GM12892 (cell line): ENCODE measurements at regions not wholly inside any gene's neighbourhood (a gene's known extent, or its start where the extent isn't known, plus 50 kb on each side); places are given as distances from the start of the nearest gene placed in this dataset.

Experiments
- POLR2A ChIP-seq: IDR thresholded peaks from 2 replicates; pipeline ENCODE4 v1.6.1; 2011; ENCODE audit warnings: low read depth, low read length, control low read depth
- POLR2AphosphoS5 ChIP-seq: IDR thresholded peaks from 2 replicates; pipeline ENCODE4 v1.6.1; 2011; ENCODE audit warnings: low read depth, low read length, control low read depth

- TF ChIP-seq POLR2A (no peak), POLR2AphosphoS5 (no peak)
Measured at GRCh38 chr11:15878756-15879155, 477.6 kb downstream of the SOX6 start.
